B cell (primary cell): ENCODE measurements at regions not wholly inside any gene's neighbourhood (a gene's known extent, or its start where the extent isn't known, plus 50 kb on each side); places are given as distances from the start of the nearest gene placed in this dataset.

Experiments used
- ATAC-seq: fragments of 200-7000 bp; cut with Tn5 transposase; one replicate; pipeline ENCODE4 v1.10.0; 2021; ENCODE audit warnings: low read depth, mild to moderate bottlenecking, moderate number of reproducible peaks, moderate library complexity
- CTCF ChIA-PET: fragments of 350-600 bp; sonication (Branson Sonifier 250); formaldehyde crosslinking; loops from one replicate; lab custom pipeline; 2021; ENCODE audit warnings: antibody characterized with exemption, inconsistent platforms; lab: Charles Lee
- POLR2A ChIA-PET: fragments of 350-600 bp; sonication (Branson Sonifier 250); formaldehyde crosslinking; loops from one replicate; lab custom pipeline; 2021; ENCODE audit warnings: antibody characterized with exemption; lab: Charles Lee
- DNase-seq: peaks from one replicate; pipeline ENCODE4 v3.0.0; 2013
- H2AFZ ChIP-seq: 2 replicates; pipeline ENCODE4 v1.6.1; 2012; ENCODE audit warnings: mild to moderate bottlenecking, low read depth, low read length; ENCODE audit not compliant: insufficient read depth, poor library complexity, severe bottlenecking
- H3K27ac ChIP-seq, 2 donors: 1 replicate in 1 of 2; 2 replicates in 1 of 2; pipeline ENCODE4 v1.5.1; 2012 to 2013; ENCODE audit warnings: low read length in 2 of 2, mild to moderate bottlenecking in 2 of 2, moderate library complexity in 1 of 2
- H3K27me3 ChIP-seq, 4 experiments: fragments of 200-600 bp in 1 of 4; sonication (generic) in 1 of 4; replicated peaks in 1 of 4; 1 replicate in 2 of 4; 2 replicates in 2 of 4; pipeline versions ENCODE4 v1.6.1 to v1.7.0; 2013 to 2016; ENCODE audit warnings: low read length in 3 of 4, mild to moderate bottlenecking in 2 of 4, mixed read lengths in 1 of 4, moderate library complexity in 1 of 4; ENCODE audit not compliant: insufficient read depth in 4 of 4, control insufficient read depth in 3 of 4; ENCODE audit errors: control extremely low read depth in 1 of 4
- H3K36me3 ChIP-seq, 2 experiments: replicated peaks in 1 of 2; 1 replicate in 1 of 2; 2 replicates in 1 of 2; pipeline versions ENCODE4 v1.6.1 to v1.7.1; 2013; ENCODE audit warnings: low read length in 1 of 2; ENCODE audit not compliant: insufficient read depth in 2 of 2, control insufficient read depth in 1 of 2; ENCODE audit errors: control extremely low read depth in 1 of 2, extremely low read depth in 1 of 2
- H3K4me1 ChIP-seq, 2 donors: fragments of 200-600 bp in 1 of 2; sonication (generic) in 1 of 2; 1 replicate in 1 of 2; 2 replicates in 1 of 2; pipeline versions ENCODE4 v1.5.1 to v1.6.1; 2013 to 2017; ENCODE audit warnings: low read length in 2 of 2; ENCODE audit not compliant: control insufficient read depth in 2 of 2, insufficient read depth in 2 of 2
- H3K4me2 ChIP-seq: replicated peaks from 2 replicates; pipeline ENCODE3; 2012; ENCODE audit warnings: mild to moderate bottlenecking, low read depth, low read length; ENCODE audit not compliant: poor library complexity, severe bottlenecking
- H3K4me3 ChIP-seq, 5 experiments: fragments of 200-600 bp in 1 of 5; sonication (generic) in 1 of 5; 1 replicate in 3 of 5; 2 replicates in 2 of 5; pipeline versions ENCODE4 v1.5.1 to v1.7.0; 2011 to 2016; ENCODE audit warnings: low read length in 4 of 5, mild to moderate bottlenecking in 4 of 5, low read depth in 2 of 5, control low read depth in 1 of 5, moderate library complexity in 1 of 5; ENCODE audit not compliant: insufficient read depth in 1 of 5; ENCODE audit errors: control extremely low read depth in 1 of 5, extremely low read depth in 1 of 5
- H3K79me2 ChIP-seq: fragments of 200-600 bp; sonication (generic); one replicate; pipeline ENCODE4 v1.6.0; 2016; ENCODE audit warnings: low read length; ENCODE audit not compliant: control insufficient read depth, insufficient read depth
- H3K9ac ChIP-seq: fragments of 200-600 bp; sonication (generic); 2 replicates; pipeline ENCODE4 v1.6.1; 2017; ENCODE audit warnings: mild to moderate bottlenecking, low read length, moderate library complexity
- H3K9me3 ChIP-seq, 3 donors: one replicate each; pipeline versions ENCODE4 v1.6.1 to v1.7.1; 2013; ENCODE audit warnings: low read length in 2 of 3; ENCODE audit not compliant: control insufficient read depth in 2 of 3, insufficient read depth in 1 of 3; ENCODE audit errors: control extremely low read depth in 1 of 3
- H4K20me1 ChIP-seq: 2 replicates; pipeline ENCODE4 v1.6.0; 2012; ENCODE audit warnings: mild to moderate bottlenecking, low read length; ENCODE audit not compliant: insufficient read depth, control insufficient read depth, poor library complexity, severe bottlenecking
- H3K27ac Mint-ChIP-seq: one replicate; pipeline ENCODE4 v1.8.0; 2021; ENCODE audit warnings: mixed read lengths
- H3K27me3 Mint-ChIP-seq: one replicate; pipeline ENCODE4 v1.8.0; 2021; ENCODE audit warnings: mixed read lengths
- H3K4me1 Mint-ChIP-seq: one replicate; pipeline ENCODE4 v1.8.0; 2021; ENCODE audit warnings: mixed read lengths
- H3K4me3 Mint-ChIP-seq: one replicate; pipeline ENCODE4 v1.8.0; 2021; ENCODE audit warnings: mixed read lengths
- H3K9me3 Mint-ChIP-seq: one replicate; pipeline ENCODE4 v1.8.0; 2022; ENCODE audit warnings: mixed read lengths; ENCODE audit not compliant: insufficient read depth
- CTCF ChIP-seq: fragments of 200-600 bp; IDR thresholded peaks from one replicate; pipeline ENCODE4 v1.8.0; 2022; ENCODE audit warnings: antibody characterized with exemption, mild to moderate bottlenecking
- EZH2 ChIP-seq: IDR thresholded peaks from 2 replicates; pipeline ENCODE4 v1.6.1; 2012; ENCODE audit warnings: borderline replicate concordance, low read depth, mild to moderate bottlenecking, moderate library complexity, low read length; ENCODE audit not compliant: insufficient read depth, poor library complexity, severe bottlenecking
- WGBS: methylation state at CpG from one replicate; pipeline ENCODE4 v1.1.5; 2013; ENCODE audit warnings: missing lambda C conversion rate; ENCODE audit not compliant: insufficient coverage; 5-methylcytosine and 5-hydroxymethylcytosine counted together
- intact Hi-C: fragments of 100-400 bp; cut with micrococcal nuclease; formaldehyde crosslinking; loops from one replicate; pipeline ENCODE4 v1.10.0; 2022

DNA sequence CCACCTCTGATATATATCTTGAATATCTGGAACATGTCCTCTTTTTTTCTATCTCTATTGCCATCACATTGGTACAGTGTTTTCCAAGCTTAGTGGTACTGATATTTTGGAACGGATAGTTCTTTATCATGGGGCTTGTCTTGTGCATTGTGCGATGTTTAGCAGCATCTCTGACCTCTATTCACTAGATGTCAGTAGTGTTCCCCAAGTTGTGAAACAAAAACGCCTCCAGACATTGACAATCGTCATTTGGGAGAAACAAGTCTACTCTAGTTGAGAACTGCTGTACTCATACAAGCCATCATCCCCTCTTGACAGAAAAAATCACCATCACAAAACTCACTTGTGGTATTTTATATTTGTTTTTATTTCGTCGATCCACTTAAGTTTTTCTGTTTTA, 79.7 kb upstream of the CHODL start:
- H3K27me3 ChIP-seq = no peaks in the 10 kb centered on the region
- no peak overlapping the region for H3K27ac Mint-ChIP-seq
- H3K4me1 ChIP-seq = no peaks in the 10 kb centered on the region
- H3K27ac ChIP-seq = no peak overlapping the region
- no peaks in the 10 kb centered on the region for H3K27me3 Mint-ChIP-seq
- H4K20me1 ChIP-seq = no peaks in the 10 kb centered on the region
- ChIA-PET POLR2A (no interaction called here), CTCF (no interaction called here)
- no peaks in the 10 kb centered on the region for H3K36me3 ChIP-seq
- DNase-seq = no peak
- no peak for ATAC-seq
- H2AFZ ChIP-seq = no peak overlapping the region
- peaks cover 0 to 1% (median 0%) of the 10 kb centered on the region in 3 donors for H3K9me3 ChIP-seq
- no peak overlapping the region for H3K4me3 Mint-ChIP-seq
- 100% methylated on average over 1 of the region's 6 CpGs for WGBS
- no peak overlapping the region for H3K9ac ChIP-seq
- H3K4me2 ChIP-seq = no peak overlapping the region
- H3K4me3 ChIP-seq = no peak overlapping the region
- TF ChIP-seq CTCF (no peak), EZH2 (no peak)
- intact Hi-C loops = no loop called here
- H3K4me1 Mint-ChIP-seq = no peaks in the 10 kb centered on the region
- H3K9me3 Mint-ChIP-seq = peaks cover 3% of the 10 kb centered on the region
- no peaks in the 10 kb centered on the region for H3K79me2 ChIP-seq

DNA sequence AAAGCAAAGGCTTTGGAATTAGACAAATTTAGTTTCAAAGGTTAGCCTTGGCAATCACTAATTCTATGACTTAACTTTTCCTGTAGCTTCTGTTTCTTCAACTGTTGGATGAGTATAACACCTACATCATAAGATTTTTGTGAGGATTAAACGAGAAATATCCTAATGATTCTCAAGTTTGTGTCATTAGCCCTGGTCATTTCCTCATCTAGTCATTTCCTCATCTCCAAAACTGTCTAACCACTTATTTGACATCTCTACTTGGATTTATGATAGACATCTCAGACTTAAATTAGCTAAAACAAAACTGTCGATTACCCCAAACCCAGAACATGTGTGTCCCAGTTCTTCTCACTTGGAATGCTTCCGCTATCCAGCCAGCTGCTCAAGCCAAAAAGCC, 80.2 kb upstream of the CHODL start:
- H3K9ac ChIP-seq = no peak overlapping the region
- Mint-ChIP-seq H3K4me1 (no peaks in the 10 kb centered on the region), H3K27ac (no peak overlapping the region), H3K27me3 (no peaks in the 10 kb centered on the region), H3K4me3 (no peak overlapping the region), H3K9me3 (peaks cover 3% of the 10 kb centered on the region)
- CTCF ChIA-PET = no interaction called here
- peaks cover 0 to 1% (median 0%) of the 10 kb centered on the region in 3 donors for H3K9me3 ChIP-seq
- H3K27ac ChIP-seq = no peak overlapping the region
- H3K4me3 ChIP-seq = no peak overlapping the region
- TF ChIP-seq EZH2 = no peak
- TF ChIP-seq CTCF = no peak
- H3K79me2 ChIP-seq = no peaks in the 10 kb centered on the region
- H4K20me1 ChIP-seq = no peaks in the 10 kb centered on the region
- intact Hi-C loops = no loop called here
- no peaks in the 10 kb centered on the region for H3K27me3 ChIP-seq
- no peak overlapping the region for H2AFZ ChIP-seq
- no peak for ATAC-seq
- H3K36me3 ChIP-seq = no peaks in the 10 kb centered on the region
- H3K4me2 ChIP-seq = no peak overlapping the region
- POLR2A ChIA-PET = no interaction called here
- H3K4me1 ChIP-seq = no peaks in the 10 kb centered on the region
- 83% methylated on average over 2 of the region's 3 CpGs for WGBS
- DNase-seq = no peak
